ENCODE measurements at regions not wholly inside any gene's neighbourhood (a gene's known extent, or its start where the extent isn't known, plus 50 kb on each side); places are given as distances from the start of the nearest gene placed in this dataset.

GRCh38 chr2:133846476-133846875, 278.2 kb upstream of the NCKAP5 start:
- no peaks in the 10 kb centered on the region for H3K36me3 ChIP-seq
- no peaks in the 10 kb centered on the region for H3K9me3 ChIP-seq
- H3K4me1 ChIP-seq: peaks cover 0 to 3% of the 10 kb centered on the region in 2 donors
- no peaks in the 10 kb centered on the region for H3K27me3 ChIP-seq
- TF ChIP-seq POLR2A (IDR thresholded peaks at IDR 0.05): no peak
- no peak for TF ChIP-seq CTCF (IDR thresholded peaks at IDR 0.05)
- 89 to 92% methylated on average over 4 of the region's 4 CpGs for WGBS, 2 donors
- DNase-seq: no peak
- intact Hi-C loops (cut with DNase I): no loop called here
- no peak overlapping the region for H3K4me3 ChIP-seq (replicated peaks in 1 of 3)
- H3K27ac ChIP-seq: no peak overlapping the region

- intact Hi-C loops (cut with DNase I): no loop called here
- H3K36me3 ChIP-seq: no peaks in the 10 kb centered on the region
- H3K27me3 ChIP-seq: no peaks in the 10 kb centered on the region
- no peak overlapping the region for H3K4me3 ChIP-seq (replicated peaks in 1 of 3)
- no peak for DNase-seq
- no peaks in the 10 kb centered on the region for H3K9me3 ChIP-seq
- TF ChIP-seq POLR2A (IDR thresholded peaks at IDR 0.05) (no peak), CTCF (IDR thresholded peaks at IDR 0.05) (no peak)
- no peak overlapping the region for H3K27ac ChIP-seq
- WGBS, 2 donors: 92 to 94% methylated on average over 5 of the region's 5 CpGs
- H3K4me1 ChIP-seq: peaks cover 0 to 3% of the 10 kb centered on the region in 2 donors
Observed at GRCh38 chr2:133847591-133847990, 279.3 kb upstream of the NCKAP5 start.

- Histone ChIP-seq H3K4me3 (replicated peaks in 1 of 3) (no peak overlapping the region), H3K9me3 (no peaks in the 10 kb centered on the region), H3K4me1 (peaks cover 0 to 3% of the 10 kb centered on the region in 2 donors), H3K36me3 (no peaks in the 10 kb centered on the region), H3K27me3 (no peaks in the 10 kb centered on the region), H3K27ac (no peak overlapping the region)
- no peak for TF ChIP-seq POLR2A (IDR thresholded peaks at IDR 0.05)
- TF ChIP-seq CTCF (IDR thresholded peaks at IDR 0.05): no peak
- intact Hi-C loops (cut with DNase I): no loop called here
- DNase-seq: no peak
- 69 to 71% methylated on average over 4 of the region's 4 CpGs for WGBS, 2 donors
Observed at GRCh38 chr2:133848111-133848649, 279.9 kb upstream of the NCKAP5 start.

- Histone ChIP-seq H3K4me3 (replicated peaks in 1 of 3) (no peak overlapping the region), H3K36me3 (no peaks in the 10 kb centered on the region), H3K27ac (no peak overlapping the region), H3K27me3 (no peaks in the 10 kb centered on the region), H3K9me3 (no peaks in the 10 kb centered on the region), H3K4me1 (no peaks in the 10 kb centered on the region)
- DNase-seq: no peak
- TF ChIP-seq POLR2A (IDR thresholded peaks at IDR 0.05) (no peak), CTCF (IDR thresholded peaks at IDR 0.05) (no peak)
- intact Hi-C loops (cut with DNase I): no loop called here
- 95 to 96% methylated on average over 1 of the region's 1 CpG for WGBS, 2 donors
Observed at GRCh38 chr2:133849341-133849740, 281.1 kb upstream of the NCKAP5 start.

- no peak overlapping the region for H3K27ac ChIP-seq
- no peaks in the 10 kb centered on the region for H3K27me3 ChIP-seq
- H3K36me3 ChIP-seq: no peaks in the 10 kb centered on the region
- TF ChIP-seq CTCF (IDR thresholded peaks at IDR 0.05): no peak
- no peak for TF ChIP-seq POLR2A (IDR thresholded peaks at IDR 0.05)
- H3K4me1 ChIP-seq: peaks cover 3 to 7% of the 10 kb centered on the region in 2 donors
- no peak overlapping the region for H3K4me3 ChIP-seq (replicated peaks in 1 of 3)
- DNase-seq: no peak
- intact Hi-C loops (cut with DNase I): no loop called here
- 91 to 92% methylated on average over 5 of the region's 5 CpGs for WGBS, 2 donors
- H3K9me3 ChIP-seq: no peaks in the 10 kb centered on the region
Observed at GRCh38 chr2:133854603-133855200, 286.4 kb upstream of the NCKAP5 start.
